ENCODE measurements at regions not wholly inside any gene's neighbourhood (a gene's known extent, or its start where the extent isn't known, plus 50 kb on each side); places are given as distances from the start of the nearest gene placed in this dataset.

- Histone ChIP-seq H3K27me3 (ENCODE audit: control insufficient read depth, insufficient read depth, low read length) (no peaks in the 10 kb centered on the region), H3K27ac (ENCODE audit: low read length) (no peak overlapping the region), H3K4me1 (ENCODE audit: control insufficient read depth, low read depth, low read length) (no peaks in the 10 kb centered on the region), H3K9ac (ENCODE audit: low read length) (no peak overlapping the region), H3K9me3 (ENCODE audit: control insufficient read depth, low read depth, low read length) (no peaks in the 10 kb centered on the region), H3K4me3 (ENCODE audit: low read length) (no peak overlapping the region), H3K36me3 (ENCODE audit: control insufficient read depth, low read depth, low read length) (no peaks in the 10 kb centered on the region)
Observed at GRCh38 chr9:18422296-18423036, 51.5 kb upstream of the ADAMTSL1 start.

DNA sequence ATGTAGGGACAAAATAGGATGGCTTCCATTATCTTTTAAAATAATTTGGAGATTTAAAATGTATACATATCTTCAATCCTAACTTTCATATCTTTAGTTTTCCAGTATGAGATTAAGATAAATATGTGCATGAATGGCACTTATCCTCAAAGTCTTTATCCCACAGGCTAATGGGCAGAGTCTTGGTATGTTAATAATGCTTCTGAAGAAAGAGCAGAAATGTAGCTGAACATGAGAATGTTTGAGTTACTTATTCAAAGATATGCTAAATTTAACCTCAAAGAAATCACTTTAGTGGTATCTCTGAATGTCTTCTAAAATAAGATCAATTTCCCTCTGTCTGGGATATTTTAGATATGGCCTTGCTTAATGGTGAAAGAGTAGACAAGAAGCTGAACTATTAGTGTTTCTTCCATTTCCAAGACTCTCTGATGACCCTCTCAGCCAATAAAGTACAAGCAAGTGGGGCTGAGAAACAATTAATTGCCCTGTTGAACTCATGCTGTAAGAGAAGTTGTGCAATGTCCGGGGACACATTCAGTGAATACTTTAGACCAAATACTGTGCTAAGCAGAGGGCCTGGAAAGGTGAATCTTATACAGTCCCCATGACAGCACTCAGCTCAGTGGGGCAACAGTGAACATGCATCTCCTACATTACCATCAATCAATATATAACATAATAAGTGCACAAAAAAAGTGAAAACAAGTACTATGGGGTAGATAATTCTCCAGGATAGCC lies 50.0 kb upstream of the ADAMTSL1 start:
- Histone ChIP-seq H3K27me3 (ENCODE audit: control insufficient read depth, insufficient read depth, low read length) (no peaks in the 10 kb centered on the region), H3K9ac (ENCODE audit: low read length) (no peak overlapping the region), H3K36me3 (ENCODE audit: control insufficient read depth, low read depth, low read length) (no peaks in the 10 kb centered on the region), H3K27ac (ENCODE audit: low read length) (no peak overlapping the region), H3K4me1 (ENCODE audit: control insufficient read depth, low read depth, low read length) (no peaks in the 10 kb centered on the region), H3K4me3 (ENCODE audit: low read length) (no peak overlapping the region), H3K9me3 (ENCODE audit: control insufficient read depth, low read depth, low read length) (no peaks in the 10 kb centered on the region)
